ENCODE measurements at regions not wholly inside any gene's neighbourhood (a gene's known extent, or its start where the extent isn't known, plus 50 kb on each side); places are given as distances from the start of the nearest gene placed in this dataset.

DNA sequence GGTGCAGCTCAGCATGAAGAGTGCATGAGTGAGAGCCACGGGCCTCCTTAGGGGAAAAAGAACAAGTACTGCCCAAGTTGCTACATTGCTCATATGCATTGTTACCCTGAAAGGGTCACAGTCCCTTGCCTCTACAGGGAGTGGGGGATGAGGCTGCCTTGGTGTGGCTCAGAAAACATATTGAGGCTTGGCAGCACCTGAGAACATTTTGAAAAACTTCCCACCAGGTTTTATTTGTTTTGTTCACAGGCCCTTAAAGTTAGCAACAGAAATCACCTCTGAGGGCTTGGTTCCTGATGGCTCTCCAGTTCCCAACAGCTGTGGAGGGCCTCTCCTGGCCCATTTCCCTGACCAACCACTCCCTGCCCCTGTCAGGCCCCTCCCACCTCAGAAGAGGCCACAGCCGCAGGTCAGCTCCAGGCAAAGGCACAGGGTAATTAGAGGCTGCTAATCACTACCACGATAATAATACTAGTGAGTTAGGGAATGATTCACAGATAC lies 90.7 kb upstream of the ADRA1B start:
- DNase-seq = no peak

DNA sequence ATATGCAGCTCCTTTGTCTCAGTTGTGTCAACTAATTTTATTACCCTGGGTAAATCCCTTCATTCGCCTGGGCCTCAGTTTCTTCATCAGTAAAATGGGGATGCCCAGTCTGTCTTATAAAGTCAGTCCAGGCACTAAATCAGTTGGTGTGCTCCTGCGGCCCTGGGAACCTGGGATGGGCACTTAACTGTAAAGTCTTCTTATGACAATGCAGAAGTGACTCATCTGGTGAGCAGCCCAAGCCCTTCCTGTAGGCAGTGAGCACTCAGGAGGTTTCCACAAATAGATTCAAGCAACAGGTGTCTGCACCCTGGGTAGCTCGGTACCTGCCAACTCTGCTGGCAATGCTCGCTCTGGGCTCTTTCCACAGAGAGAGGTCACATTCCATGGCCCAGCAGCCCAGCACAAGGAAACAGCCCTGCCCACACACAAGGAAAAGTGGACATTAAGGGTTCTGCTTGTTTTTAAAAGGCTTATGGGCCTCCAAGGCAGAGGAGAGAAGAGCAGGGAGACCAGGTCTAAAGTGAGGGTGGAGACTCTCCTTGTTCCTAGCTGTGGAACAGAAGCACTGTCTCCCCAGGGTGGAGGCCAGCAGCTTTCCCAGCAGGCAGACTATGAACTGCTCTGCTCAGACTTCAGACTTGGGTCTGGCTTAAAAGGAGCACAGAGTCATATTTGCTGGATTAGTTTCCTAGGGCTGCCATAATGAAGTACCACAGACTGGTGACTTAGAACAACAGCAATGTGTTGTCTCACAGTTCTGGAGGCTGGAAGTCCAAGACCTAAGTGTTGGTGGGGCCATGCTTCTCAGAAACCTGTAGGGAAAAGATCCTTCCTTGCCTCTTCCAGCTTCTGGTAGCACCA lies 89.7 kb upstream of the ADRA1B start:
- DNase-seq = no peak

DNA sequence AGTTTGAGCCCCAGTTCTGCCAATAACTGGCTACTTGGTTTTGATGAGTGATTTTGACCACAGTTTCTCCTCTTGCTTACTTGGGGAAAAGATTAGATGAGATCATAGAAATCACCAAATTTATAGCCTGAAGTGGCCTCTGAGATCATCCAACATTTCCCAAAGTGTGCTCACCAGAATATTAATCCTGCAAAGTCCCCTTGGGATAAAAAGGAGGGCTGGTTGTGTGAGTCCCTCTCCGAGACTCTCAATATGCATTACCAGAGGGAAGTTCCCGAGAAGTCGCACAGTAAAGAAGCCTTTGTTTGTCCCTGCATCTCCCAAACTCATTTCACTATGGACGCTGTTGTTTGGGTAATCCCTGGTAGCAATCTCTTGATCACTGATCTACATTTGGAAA lies 88.4 kb upstream of the ADRA1B start:
- no peak for DNase-seq

DNA sequence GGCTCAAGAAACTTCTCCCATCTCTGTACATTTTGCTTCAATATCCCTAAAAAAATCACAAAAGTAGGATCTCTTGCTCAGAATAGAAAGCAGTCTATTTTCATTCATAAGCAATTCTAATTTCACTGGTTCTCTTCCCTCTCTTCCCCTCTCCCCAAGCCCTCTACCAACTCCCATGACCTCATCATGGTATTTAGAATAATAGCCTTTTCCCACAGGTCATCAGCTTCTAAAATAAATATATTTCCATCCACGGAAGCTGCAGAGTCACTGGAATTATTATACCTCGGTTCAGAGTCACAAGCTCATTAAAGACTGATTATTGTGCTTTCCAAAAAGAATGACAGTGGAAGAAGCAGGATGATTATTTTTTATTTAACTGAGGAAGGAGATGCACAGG lies 84.2 kb upstream of the ADRA1B start:
- DNase-seq = no peak

DNA sequence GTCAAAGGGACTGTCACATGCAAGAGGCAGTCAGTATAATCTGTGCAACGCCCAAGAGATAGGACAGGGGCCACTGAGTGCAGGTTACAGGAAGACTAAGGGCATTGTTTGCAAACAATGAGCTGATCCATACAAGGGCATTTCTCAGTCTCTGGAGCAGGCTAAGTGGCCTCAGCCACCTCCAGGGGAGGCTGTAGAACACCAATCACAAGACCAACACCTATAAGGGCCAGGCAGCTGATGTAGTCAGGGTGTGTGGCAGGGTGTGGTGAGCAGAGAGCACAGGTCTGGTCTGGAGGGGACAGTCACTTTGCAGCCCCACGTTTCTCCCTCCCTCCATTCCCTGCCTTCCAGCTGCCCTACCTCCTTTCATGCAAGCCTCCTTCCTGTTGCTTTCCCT lies 83.2 kb upstream of the ADRA1B start:
- DNase-seq = no peak

DNA sequence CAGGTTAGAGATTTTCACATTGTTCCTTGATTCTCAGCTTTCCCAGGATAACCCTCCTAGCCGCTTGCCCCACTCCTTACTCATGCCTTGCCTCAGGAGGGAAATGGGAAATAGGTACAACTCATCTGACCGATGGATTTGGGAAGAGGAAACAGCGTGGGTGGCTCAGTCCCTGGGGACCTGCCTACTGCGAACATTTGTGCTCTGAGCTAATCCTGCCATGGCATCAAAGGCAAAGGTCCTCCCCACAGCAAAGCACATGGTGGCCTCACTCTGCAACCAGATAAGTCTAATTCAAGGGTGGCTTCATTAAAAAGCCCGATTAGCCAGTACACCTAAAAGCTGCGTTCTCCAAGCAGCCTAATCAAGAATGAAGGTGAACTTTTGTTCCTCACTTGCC lies 82.4 kb upstream of the ADRA1B start:
- no peak for DNase-seq

DNA sequence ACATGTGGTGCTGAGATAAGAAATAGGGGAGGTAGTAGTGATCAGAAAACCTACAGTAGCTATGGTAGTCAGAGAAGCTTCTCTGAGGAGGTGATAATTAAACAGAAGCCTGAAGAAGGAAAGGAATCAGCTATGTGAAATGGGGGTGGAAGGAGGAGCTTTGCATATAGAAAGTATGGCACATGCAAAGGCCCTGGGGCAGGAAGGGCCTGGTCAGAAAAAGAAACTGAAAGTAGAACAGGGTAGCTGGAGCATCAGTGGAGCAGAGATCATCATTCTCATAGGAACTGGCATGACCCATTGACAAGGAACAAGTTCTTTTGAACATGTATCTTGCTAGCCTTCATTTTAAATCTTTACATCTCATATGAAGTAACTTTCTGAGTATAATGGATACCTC lies 80.7 kb upstream of the ADRA1B start:
- DNase-seq = no peak

DNA sequence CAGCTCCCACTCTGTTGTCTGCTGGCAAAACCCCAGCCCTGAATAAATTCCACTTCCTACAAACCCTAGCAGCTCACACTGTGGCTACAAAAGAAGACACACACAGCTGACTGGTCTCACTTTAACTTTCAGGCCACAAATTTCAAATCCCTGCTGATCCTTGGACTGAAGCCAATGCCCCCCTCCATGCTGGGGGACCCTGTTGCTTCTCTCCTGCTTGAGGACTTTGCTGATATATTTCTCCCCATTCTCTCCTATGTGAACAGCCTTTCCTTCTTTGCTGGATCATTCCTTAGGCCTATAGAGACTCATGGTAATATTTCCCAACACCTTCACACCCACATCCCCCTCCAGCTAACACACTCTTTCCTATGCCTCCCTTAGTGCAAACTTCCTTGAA lies 79.6 kb upstream of the ADRA1B start:
- DNase-seq = no peak

DNA sequence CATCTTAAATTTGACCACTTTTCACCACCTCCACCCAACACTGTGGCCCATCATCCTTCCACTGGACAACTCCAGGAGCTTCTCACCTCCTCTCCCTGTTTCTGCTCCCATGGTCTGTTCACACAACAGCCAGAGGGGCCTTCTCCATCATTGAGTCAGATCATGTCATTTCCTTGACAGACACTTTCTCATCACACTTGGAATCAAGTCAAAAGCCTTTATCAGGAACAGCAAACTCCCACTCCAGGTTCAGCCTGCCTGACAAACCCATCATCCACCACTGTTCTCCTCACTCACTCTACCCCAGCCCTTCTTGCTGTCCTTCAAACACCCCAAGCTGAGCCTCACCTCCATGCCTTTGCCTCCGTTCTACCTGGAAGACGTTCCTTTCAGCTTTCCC lies 78.4 kb upstream of the ADRA1B start:
- no peak for DNase-seq

DNA sequence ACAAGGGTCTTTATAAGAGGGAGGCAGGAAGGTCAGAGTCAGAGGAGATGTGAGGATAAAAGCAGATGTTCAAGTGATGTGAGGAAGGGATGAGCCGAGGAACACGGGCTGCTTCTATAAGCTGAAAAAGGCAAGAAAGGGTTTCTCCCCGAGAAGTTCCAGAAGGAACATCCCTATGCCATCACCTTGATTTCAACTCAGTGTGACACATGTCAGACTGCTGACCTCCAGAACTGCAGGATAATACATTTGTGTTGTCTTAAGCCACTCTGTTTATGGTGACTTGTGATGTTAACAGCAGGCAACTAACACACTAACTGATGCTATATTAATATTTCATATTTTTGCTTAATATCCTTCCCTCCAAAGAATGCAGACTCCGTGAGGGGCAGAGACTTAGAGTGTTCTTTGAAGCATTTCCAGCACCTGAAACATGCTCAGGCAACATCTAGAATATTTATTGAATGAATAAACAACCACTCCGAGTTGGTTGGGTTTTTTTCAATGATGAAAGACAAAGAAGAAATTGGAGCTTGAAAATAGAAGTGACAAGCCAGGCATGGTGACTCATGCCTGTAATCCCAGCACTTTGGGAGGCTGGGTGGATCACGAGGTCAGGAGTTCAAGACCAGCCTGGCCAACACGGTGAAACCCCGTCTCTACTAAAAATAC lies 77.6 kb upstream of the ADRA1B start:
- DNase-seq = no peak

DNA sequence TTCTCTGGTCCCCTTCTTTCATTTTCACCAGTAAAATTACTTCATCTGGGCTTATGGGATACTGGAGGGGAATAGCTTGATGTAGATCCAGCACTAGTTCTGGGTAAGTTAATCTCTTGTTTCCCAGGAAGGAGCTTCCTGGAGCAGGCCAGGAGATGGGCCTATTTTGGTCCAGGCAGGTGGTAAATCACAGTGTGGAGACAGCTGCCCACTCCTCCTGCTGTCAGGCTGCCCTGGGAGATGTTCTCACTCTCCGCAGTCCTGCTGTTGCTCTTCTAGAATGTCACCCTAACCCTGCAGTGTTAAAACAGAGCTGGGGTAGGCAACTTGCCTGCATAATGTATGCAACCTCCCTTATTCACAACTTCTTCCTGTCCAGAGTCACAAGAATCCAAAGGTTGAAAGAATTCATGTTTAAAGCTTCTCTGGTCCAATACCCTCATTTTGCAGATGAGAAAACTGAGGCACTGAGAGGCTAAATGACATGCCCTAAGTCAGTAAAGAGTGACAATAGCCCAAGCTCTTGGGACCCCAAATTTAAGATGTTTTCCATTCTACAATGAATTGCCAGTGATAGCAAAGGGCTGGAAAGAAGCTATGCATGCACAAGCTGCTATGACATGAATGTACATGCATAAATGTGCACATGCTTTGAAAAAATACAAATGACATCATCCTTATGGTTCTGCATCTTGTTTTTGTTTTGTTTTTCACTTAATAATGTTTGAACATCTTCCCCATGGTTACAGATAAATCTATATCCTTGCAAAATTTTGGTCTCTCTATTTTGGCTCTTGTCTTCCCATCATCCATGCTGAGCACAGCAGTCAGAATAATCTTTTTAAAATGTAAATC lies 71.8 kb upstream of the ADRA1B start:
- no peak for DNase-seq

DNA sequence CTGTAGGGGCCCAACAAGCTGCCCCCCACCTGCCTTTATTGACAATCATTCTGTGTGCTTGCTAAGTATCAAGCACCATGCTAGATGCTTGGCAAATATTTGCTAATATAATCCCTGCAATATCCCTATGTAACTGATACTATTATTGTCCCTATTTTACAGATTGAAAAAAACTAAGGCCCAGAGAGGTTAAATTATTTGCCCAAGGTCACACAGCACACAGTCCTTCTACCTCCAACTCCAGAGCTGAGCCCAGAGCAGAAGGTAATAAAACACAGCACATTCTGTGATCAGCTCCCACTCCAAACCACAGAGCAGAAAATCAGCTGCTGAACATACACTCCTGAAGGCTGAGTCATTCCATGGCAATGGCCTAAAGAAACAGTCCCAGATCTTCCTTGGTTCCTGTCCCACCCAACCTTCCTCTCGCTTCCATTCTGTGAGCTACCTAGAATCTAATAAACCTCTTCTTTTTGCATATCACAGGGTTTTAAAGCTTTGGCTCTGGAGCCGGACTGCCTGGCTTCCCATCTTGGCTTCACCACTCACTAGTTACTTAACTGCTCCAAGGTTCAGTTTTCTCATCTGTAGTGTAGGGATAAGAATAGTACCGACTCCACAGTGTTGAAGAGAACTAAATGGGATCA lies 66.7 kb upstream of the ADRA1B start:
- no peak for DNase-seq

DNA sequence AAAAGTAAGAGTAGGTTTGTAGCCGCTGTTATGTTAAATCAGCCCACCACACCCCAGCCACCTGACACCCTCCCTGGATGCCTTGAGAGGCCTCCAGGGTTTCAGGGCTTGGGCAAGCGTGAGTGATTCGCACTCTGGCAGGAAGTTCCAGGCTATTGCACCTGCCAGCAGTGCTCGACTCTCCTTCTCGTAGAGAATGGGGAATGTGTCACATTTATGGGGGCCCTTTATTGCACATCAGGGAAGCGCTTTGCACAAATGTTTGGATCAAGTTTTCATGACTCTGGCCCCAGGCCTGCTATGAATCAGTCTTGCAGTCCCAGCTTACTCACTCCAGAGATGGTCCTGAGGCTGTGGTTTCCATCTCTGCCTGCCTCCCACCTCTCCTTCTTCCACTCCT lies 66.1 kb upstream of the ADRA1B start:
- no peak for DNase-seq

DNA sequence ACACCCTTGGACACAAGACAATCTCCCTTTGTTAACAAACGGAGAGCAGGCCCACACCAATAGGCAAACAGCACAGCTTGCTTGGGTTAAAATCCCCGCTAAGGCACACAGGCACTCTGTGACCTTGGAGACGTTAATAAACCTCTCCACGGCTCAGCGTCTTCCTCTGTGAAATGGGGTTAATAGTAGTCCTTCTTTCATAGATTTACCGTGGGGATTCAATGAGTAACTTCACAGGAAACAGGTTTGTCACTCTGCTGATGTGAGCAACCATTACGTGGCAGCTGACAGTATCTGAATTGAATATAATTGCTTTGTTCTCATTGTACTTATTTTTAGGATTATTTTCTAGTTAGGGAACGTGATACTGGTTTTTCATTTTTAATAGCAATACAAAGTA lies 65.2 kb upstream of the ADRA1B start:
- DNase-seq = no peak

DNA sequence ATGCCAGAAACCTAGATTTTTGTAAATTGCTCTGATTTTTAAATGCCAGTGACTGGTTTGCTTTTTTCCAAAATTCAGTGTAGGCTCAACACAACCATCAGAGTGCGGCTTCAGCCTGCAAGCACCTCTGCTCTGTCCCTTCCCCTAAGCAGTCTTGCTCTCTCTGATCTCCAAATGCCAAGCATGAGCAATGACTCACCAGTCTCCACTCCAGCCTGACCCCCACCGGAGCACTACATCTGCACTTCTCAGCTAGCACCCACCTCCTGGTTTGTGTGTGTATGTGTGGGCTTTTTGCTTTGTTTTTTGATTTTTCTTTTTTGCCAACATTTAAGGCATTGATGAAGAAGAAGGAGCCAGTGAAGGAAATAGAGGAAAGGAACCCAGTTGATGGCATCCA lies 61.4 kb upstream of the ADRA1B start:
- no peak for DNase-seq

DNA sequence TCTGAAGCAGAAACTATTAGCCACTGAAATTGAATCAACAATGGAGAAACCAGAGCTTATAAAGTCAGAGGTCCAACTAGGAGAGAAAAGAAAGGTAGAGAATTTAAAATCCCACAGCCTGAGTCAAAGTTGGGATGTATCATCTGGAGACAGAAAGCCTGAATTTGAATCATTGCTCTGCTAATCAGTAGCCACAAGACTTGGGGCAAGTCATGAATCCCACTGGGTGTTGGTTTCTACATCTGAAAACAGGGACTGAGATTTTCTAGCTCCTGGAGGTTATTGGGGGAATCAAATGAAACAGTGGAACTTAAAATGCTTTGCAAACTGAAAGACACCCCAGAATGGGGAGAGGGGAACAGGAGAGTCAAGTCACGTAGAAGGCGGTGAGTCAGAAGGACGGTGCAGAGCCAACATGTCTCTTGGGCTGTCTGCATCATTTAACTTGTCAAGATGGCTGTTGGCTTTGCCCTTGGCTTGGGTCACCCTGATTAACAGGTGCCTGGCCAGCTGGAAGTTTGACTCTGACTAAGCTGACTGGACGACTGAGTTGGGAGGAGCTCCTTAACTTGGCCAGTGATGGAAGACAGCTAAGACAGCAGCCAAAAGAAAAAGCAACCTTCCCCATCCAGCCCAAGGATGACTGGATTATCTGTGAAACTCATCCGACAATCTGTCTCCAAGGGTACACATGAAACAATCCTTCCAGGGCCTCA lies 60.6 kb upstream of the ADRA1B start:
- no peak for DNase-seq

DNA sequence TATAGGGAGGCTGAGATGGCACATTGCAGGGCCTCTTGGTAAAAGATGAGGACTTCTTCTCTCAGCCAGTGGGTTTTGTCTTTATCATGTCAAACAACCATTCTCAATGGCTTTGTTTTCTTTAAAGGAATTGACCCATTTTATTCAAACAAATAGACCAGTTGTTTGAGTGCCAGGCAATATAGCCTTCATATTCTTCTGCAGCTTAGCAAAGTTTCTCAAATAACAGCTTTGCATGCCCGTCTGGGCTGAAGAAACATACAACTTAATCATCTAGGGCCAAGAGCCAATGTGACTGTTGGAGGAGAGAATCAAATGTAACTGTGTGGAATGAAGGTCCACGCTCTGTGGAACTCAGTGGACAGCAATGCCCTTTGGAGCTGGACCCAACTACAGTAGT lies 57.4 kb upstream of the ADRA1B start:
- DNase-seq = no peak

DNA sequence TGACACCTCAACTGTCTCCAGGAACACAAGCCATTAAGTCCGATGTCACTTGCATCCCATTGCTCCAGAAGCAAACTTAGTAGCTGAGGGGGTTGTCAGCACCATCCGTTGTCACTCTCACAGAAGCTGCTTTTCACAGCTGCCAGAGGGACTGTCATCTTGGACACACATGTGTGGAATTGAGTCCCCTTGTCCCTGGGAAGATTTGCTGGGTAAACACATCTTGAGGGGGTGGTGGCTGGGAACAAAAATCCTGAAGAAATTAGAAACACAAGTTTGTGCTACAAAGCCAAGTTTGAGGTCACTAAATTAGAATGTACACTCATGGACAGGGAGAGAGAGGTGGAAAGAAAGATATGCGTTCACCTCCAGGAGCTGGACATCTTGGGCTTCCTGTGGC lies 55.2 kb upstream of the ADRA1B start:
- no peak for DNase-seq

DNA sequence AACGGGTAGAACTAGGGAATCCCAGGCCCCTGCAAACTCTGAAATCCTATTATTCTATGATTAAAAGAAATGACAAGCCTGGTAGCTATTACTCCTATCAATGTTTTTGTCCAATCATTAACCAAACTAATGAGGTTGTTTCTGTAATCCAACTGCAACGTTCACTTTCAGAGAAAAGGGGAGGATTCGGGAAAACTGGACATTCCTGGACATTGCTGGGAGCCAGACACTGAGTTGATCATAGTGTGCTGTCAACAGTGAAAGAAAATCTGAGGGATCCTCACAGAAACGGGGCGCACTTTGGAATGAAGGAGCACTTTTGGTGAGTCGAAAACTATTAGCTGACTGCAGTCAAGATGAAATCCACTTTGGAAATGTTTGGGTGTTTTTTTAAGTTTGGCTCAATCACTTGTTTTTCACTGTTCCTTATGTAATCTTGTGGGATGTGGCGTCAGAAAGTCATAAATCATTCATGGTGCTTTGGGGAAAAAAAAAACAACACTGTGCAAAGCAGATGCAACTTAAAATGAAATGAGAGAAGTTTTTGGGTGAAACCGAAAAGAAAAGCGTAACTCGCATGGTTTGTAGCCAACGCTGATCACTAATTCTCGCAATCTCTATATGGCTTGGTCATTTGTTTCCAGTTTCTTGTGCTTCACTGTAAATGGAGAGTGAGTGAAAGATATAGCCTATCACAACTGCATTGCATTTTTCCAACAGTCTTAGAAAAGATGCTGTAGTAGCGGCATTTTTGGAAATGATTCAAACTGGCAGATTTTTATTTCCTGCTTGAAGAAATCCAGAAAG lies 51.2 kb upstream of the ADRA1B start:
- DNase-seq = no peak

DNA sequence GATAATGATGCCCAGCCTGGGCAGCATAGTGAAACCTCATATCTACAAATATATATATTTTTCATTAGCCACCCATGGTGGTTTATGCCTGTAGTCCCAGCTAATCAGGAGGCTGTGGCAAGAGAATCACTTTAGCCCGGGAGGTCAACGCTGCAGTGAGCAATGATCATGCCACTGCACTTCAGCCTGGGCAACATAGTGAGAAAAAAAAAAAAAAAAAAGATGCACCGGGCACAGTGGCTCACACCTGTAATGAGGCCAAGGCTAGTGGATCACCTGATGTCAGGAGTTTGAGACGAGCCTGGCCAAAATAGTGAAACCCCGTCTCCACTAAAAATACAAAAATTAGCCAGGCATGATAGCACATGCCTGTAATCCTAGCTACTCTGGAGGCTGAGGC lies 50.2 kb upstream of the ADRA1B start:
- DNase-seq = no peak
